ENCODE measurements at regions not wholly inside any gene's neighbourhood (a gene's known extent, or its start where the extent isn't known, plus 50 kb on each side); places are given as distances from the start of the nearest gene placed in this dataset.

GRCh38 chr2:136436936-136437335 lies 319.0 kb upstream of the CXCR4 start:
- Histone ChIP-seq H3K4me2 (ENCODE audit: control insufficient read depth, insufficient read depth) (no peak overlapping the region), H4K20me1 (ENCODE audit: control insufficient read depth, insufficient read depth) (no peaks in the 10 kb centered on the region), H3K36me3 (ENCODE audit: control insufficient read depth in 2 of 2, insufficient read depth in 2 of 2, low read length in 1 of 2) (no peaks in the 10 kb centered on the region), H3K9me3 (replicated peaks; ENCODE audit: control insufficient read depth, insufficient read depth, low read length) (no peaks in the 10 kb centered on the region), H3K9ac (ENCODE audit: control insufficient read depth, insufficient read depth, low read length) (no peak overlapping the region), H3K79me2 (ENCODE audit: control insufficient read depth, insufficient read depth, low read length) (no peaks in the 10 kb centered on the region), H2AFZ (ENCODE audit: control insufficient read depth, low read depth, low read length) (no peak overlapping the region), H3K27me3 (replicated peaks in 1 of 2; ENCODE audit: control insufficient read depth in 2 of 2, insufficient read depth in 2 of 2, low read length in 1 of 2) (peaks cover 0 to 1% of the 10 kb centered on the region in 2 experiments; a peak in 1 of 4 replicates), H3K4me1 (ENCODE audit: control insufficient read depth, insufficient read depth, low read length) (no peaks in the 10 kb centered on the region), H3K27ac (ENCODE audit: control insufficient read depth, insufficient read depth) (no peak overlapping the region), H3K4me3 (no peak overlapping the region)
- no peak for TF ChIP-seq BCL11A (IDR thresholded peaks at IDR 0.05; ENCODE audit: low read depth, low read length)
- TF ChIP-seq ZNF274 (IDR thresholded peaks at IDR 0.05; ENCODE audit: insufficient read depth, insufficient read length) = no peak
- no peak for TF ChIP-seq CHD4 (IDR thresholded peaks at IDR 0.05)
- no peak for TF ChIP-seq CBX3 (IDR thresholded peaks at IDR 0.05; ENCODE audit: borderline replicate concordance, low read depth)
- no peak for TF ChIP-seq BMI1 (IDR thresholded peaks at IDR 0.05; ENCODE audit: borderline replicate concordance)
- TF ChIP-seq PKNOX1 (IDR thresholded peaks at IDR 0.05) = no peak
- no peak for TF ChIP-seq ZNF24 (IDR thresholded peaks at IDR 0.05)
- TF ChIP-seq YY1 (IDR thresholded peaks at IDR 0.05; ENCODE audit: low read depth, low read length) = no peak
- no peak for TF ChIP-seq ZBTB4 (CRISPR knock-in tag; IDR thresholded peaks at IDR 0.05)
- no peak for TF ChIP-seq ZBED1 (IDR thresholded peaks at IDR 0.05; ENCODE audit: borderline replicate concordance)
- TF ChIP-seq ZSCAN29 (IDR thresholded peaks at IDR 0.05) = no peak
- no peak for TF ChIP-seq MYB (IDR thresholded peaks at IDR 0.05; ENCODE audit: borderline replicate concordance, low read depth, low read length)
- TF ChIP-seq POLR2AphosphoS5 (IDR thresholded peaks at IDR 0.05; ENCODE audit: low read length) = no peak
- TF ChIP-seq NFYA (IDR thresholded peaks at IDR 0.05; ENCODE audit: borderline replicate concordance, low read depth, low read length) = no peak
- TF ChIP-seq PAX8 (IDR thresholded peaks at IDR 0.05) = no peak
- no peak for TF ChIP-seq CHD1 (IDR thresholded peaks at IDR 0.05; ENCODE audit: low read depth, low read length)
- no peak for TF ChIP-seq MEF2B (IDR thresholded peaks at IDR 0.05; ENCODE audit: partially characterized antibody, poor library complexity, severe bottlenecking)
- TF ChIP-seq JUNB (IDR thresholded peaks at IDR 0.05) = no peak
- TF ChIP-seq NKRF (conservative IDR thresholded peaks at IDR 0.05) = no peak
- TF ChIP-seq RAD21 (IDR thresholded peaks at IDR 0.05; ENCODE audit: insufficient read depth, low read depth, low read length) = no peak
- WGBS (ENCODE audit: insufficient coverage, insufficient replicate concordance, low lambda C conversion rate, missing lambda C conversion rate) = 14% methylated on average over 5 of the region's 5 CpGs
- BruUV-seq (replicated peaks) = no TSS peak
- CTCF ChIA-PET = no interaction called here
- POLR2A ChIA-PET = no interaction called here
- DNase-seq (ENCODE audit: low read depth, low spot score) (no peak), FAIRE-seq (no peak), ATAC-seq (no peak)
- in situ Hi-C loops (cut with MboI) (no loop called here), intact Hi-C loops (cut with micrococcal nuclease; ENCODE audit: unreplicated experiment) (no loop called here)
- SMC1A ChIA-PET (ENCODE audit: uncharacterized antibody, unreplicated experiment) = no interaction called here
- RAD21 ChIA-PET (ENCODE audit: unreplicated experiment) = no interaction called here

Measured in GM12878 (cell line).